H9 (cell line): ENCODE measurements at regions not wholly inside any gene's neighbourhood (a gene's known extent, or its start where the extent isn't known, plus 50 kb on each side); places are given as distances from the start of the nearest gene placed in this dataset.

ENCODE experiments used
- DNase-seq: peaks from one replicate; pipeline ENCODE4 v3.0.0-alpha.2; 2017
- H2AFZ ChIP-seq: one replicate; pipeline ENCODE4 v1.6.1; 2013; ENCODE audit warnings: mild to moderate bottlenecking, low read length, control low read depth, moderate library complexity
- H2AK5ac ChIP-seq: 2 replicates; pipeline ENCODE4 v1.6.1; 2013; ENCODE audit warnings: low read length, control low read depth, mixed read lengths; ENCODE audit not compliant: insufficient read length
- H2BK120ac ChIP-seq: one replicate; pipeline ENCODE4 v1.6.1; 2013; ENCODE audit warnings: low read depth, mild to moderate bottlenecking, low read length, control low read depth, inconsistent platforms; ENCODE audit not compliant: poor library complexity, severe bottlenecking
- H2BK12ac ChIP-seq: 2 replicates; pipeline ENCODE4 v1.6.1; 2013; ENCODE audit warnings: low read length, control low read depth, mixed read lengths, low read depth; ENCODE audit not compliant: insufficient read length
- H2BK15ac ChIP-seq: 2 replicates; pipeline ENCODE4 v1.6.1; 2013; ENCODE audit warnings: low read depth, low read length, control low read depth
- H2BK20ac ChIP-seq: one replicate; pipeline ENCODE4 v1.6.1; 2013; ENCODE audit warnings: low read depth, mild to moderate bottlenecking, low read length, control low read depth, inconsistent platforms; ENCODE audit not compliant: poor library complexity, severe bottlenecking
- H2BK5ac ChIP-seq: 2 replicates; pipeline ENCODE4 v1.6.1; 2013; ENCODE audit warnings: low read length, control low read depth, mixed read lengths; ENCODE audit not compliant: insufficient read length
- H3K14ac ChIP-seq: 2 replicates; pipeline ENCODE4 v1.6.1; 2013; ENCODE audit warnings: low read length, control low read depth; ENCODE audit not compliant: insufficient read depth
- H3K18ac ChIP-seq: 2 replicates; pipeline ENCODE4 v1.6.1; 2013; ENCODE audit warnings: low read depth, mild to moderate bottlenecking, mixed read lengths, low read length, control low read depth; ENCODE audit not compliant: insufficient read length
- H3K23ac ChIP-seq: 2 replicates; pipeline ENCODE4 v1.6.1; 2013; ENCODE audit warnings: low read length, control low read depth, mixed read lengths, low read depth; ENCODE audit not compliant: insufficient read length
- H3K23me2 ChIP-seq: 2 replicates; pipeline ENCODE4 v1.6.1; 2013; ENCODE audit warnings: low read depth, mild to moderate bottlenecking, mixed read lengths, low read length, control low read depth; ENCODE audit not compliant: insufficient read length, poor library complexity, severe bottlenecking
- H3K27ac ChIP-seq: 2 replicates; pipeline ENCODE4 v1.5.1; 2013; ENCODE audit warnings: low read length, control low read depth, mixed read lengths, low read depth; ENCODE audit not compliant: insufficient read length
- H3K27me3 ChIP-seq: 2 replicates; pipeline ENCODE4 v1.6.1; 2013; ENCODE audit warnings: low read length, control low read depth, inconsistent platforms; ENCODE audit not compliant: insufficient read depth
- H3K4ac ChIP-seq: 2 replicates; pipeline ENCODE4 v1.6.1; 2013; ENCODE audit warnings: low read depth, mild to moderate bottlenecking, control low read depth, inconsistent platforms, low read length, moderate library complexity
- H3K4me1 ChIP-seq: 2 replicates; pipeline ENCODE4 v1.6.1; 2013; ENCODE audit warnings: low read length, control low read depth, inconsistent platforms; ENCODE audit not compliant: insufficient read depth
- H3K4me2 ChIP-seq: 2 replicates; pipeline ENCODE4 v1.6.1; 2013; ENCODE audit warnings: low read length, control low read depth, mixed read lengths; ENCODE audit not compliant: insufficient read length, insufficient read depth
- H3K56ac ChIP-seq: 2 replicates; pipeline ENCODE4 v1.6.1; 2013; ENCODE audit warnings: low read depth, mild to moderate bottlenecking, mixed read lengths, low read length, control low read depth; ENCODE audit not compliant: insufficient read length
- H3K79me1 ChIP-seq: 2 replicates; pipeline ENCODE4 v1.6.1; 2013; ENCODE audit warnings: low read depth, mild to moderate bottlenecking, moderate library complexity, low read length, control low read depth, inconsistent platforms; ENCODE audit not compliant: insufficient read depth, poor library complexity, severe bottlenecking
- H3K79me2 ChIP-seq: 2 replicates; pipeline ENCODE4 v1.6.1; 2013; ENCODE audit warnings: low read length, control low read depth, inconsistent platforms; ENCODE audit not compliant: insufficient read depth
- H3K9ac ChIP-seq: 2 replicates; pipeline ENCODE4 v1.6.1; 2013; ENCODE audit warnings: low read length, control low read depth, mixed read lengths; ENCODE audit not compliant: insufficient read length; ENCODE audit errors: extremely low read depth
- H3K9me3 ChIP-seq: one replicate; pipeline ENCODE4 v1.6.1; 2013; ENCODE audit warnings: low read depth, low read length, inconsistent platforms; ENCODE audit not compliant: control insufficient read depth
- H3T11ph ChIP-seq: one replicate; pipeline ENCODE4 v1.6.1; 2013; ENCODE audit warnings: mild to moderate bottlenecking, low read length, control low read depth, inconsistent platforms
- H4K20me1 ChIP-seq: one replicate; pipeline ENCODE4 v1.6.1; 2013; ENCODE audit not compliant: control insufficient read depth, insufficient read length, insufficient read depth
- H4K5ac ChIP-seq: 2 replicates; pipeline ENCODE4 v1.6.1; 2013; ENCODE audit warnings: low read depth, mild to moderate bottlenecking, mixed read lengths, low read length, control low read depth; ENCODE audit not compliant: insufficient read length
- H4K8ac ChIP-seq: replicated peaks from 2 replicates; pipeline ENCODE4 v1.6.1; 2013; ENCODE audit warnings: low read length, control low read depth, mixed read lengths, low read depth; ENCODE audit not compliant: insufficient read length
- H4K91ac ChIP-seq: 2 replicates; pipeline ENCODE4 v1.6.1; 2013; ENCODE audit warnings: low read depth, mild to moderate bottlenecking, moderate library complexity, mixed read lengths, low read length, control low read depth; ENCODE audit not compliant: insufficient read length
- H3K27ac Mint-ChIP-seq, 3 experiments: 2 replicates in 2 of 3; 3 replicates in 1 of 3; pipeline ENCODE4 v1.8.0; 2020 to 2021; ENCODE audit warnings: mixed read lengths in 3 of 3, mild to moderate bottlenecking in 1 of 3, moderate library complexity in 1 of 3
- H3K27me3 Mint-ChIP-seq: 2 replicates; pipeline ENCODE4 v1.8.0; 2021; ENCODE audit warnings: low read depth, mild to moderate bottlenecking, moderate library complexity, mixed read lengths
- H3K36me3 Mint-ChIP-seq, 3 experiments: 2 replicates in 2 of 3; 3 replicates in 1 of 3; pipeline ENCODE4 v1.8.0; 2020 to 2021; ENCODE audit warnings: low read depth in 3 of 3, mixed read lengths in 3 of 3; ENCODE audit not compliant: insufficient read depth in 1 of 3
- H3K4me1 Mint-ChIP-seq, 2 experiments: 2 replicates each; pipeline ENCODE4 v1.8.0; 2020; ENCODE audit warnings: mixed read lengths in 2 of 2
- H3K4me3 Mint-ChIP-seq, 2 experiments: 2 replicates in 1 of 2; 3 replicates in 1 of 2; pipeline ENCODE4 v1.8.0; 2020 to 2021; ENCODE audit warnings: mild to moderate bottlenecking in 2 of 2, mixed read lengths in 2 of 2, moderate library complexity in 1 of 2
- H3K9me3 Mint-ChIP-seq, 2 experiments: 2 replicates in 1 of 2; 3 replicates in 1 of 2; pipeline ENCODE4 v1.8.0; 2020; ENCODE audit warnings: mild to moderate bottlenecking in 2 of 2, mixed read lengths in 2 of 2, moderate library complexity in 1 of 2
- WGBS: extraction: QIAGEN DNeasy Blood & Tissue Kit; methylation state at CpG from one replicate; pipeline ENCODE4 v1.1.7; 2013; ENCODE audit warnings: missing lambda C conversion rate, low lambda C conversion rate, mixed read lengths; ENCODE audit not compliant: insufficient read length; ENCODE audit errors: extremely low coverage; 5-methylcytosine and 5-hydroxymethylcytosine counted together
- TF ChIP-seq, protein P1 (sequence below): fragments of 200-600 bp; sonication (generic); conservative IDR thresholded peaks from 3 replicates; pipeline ENCODE4 v1.8.0; 2021; ENCODE audit warnings: antibody characterized with exemption, mild to moderate bottlenecking

DNA sequence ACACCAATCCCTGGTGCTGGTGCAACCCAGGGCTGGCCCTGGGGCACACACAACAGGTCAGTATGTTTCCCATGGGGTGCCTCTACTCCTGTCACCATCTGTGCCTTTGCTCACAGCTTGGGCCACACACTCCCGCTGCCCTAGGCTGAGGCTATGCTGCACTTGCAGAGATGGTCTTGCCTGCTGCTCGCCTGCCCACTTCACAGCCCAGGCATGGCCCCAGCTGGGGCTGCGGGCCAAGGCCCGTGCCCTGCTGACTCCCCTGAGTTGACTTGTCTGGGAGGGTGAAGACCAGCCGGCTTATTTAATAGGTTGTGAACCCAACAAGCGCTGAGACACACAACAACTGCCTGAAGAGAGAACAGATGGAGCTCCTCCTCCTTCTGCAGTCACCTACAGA is 184.1 kb downstream of the ZNF33B start:
- no peak overlapping the region for H4K5ac ChIP-seq
- H3K56ac ChIP-seq: no peak overlapping the region
- no peaks in the 10 kb centered on the region for H3K27me3 ChIP-seq
- H2BK120ac ChIP-seq: no peak overlapping the region
- peaks cover 2% of the 10 kb centered on the region; the same call in 1 of the 2 replicates for H3K27me3 Mint-ChIP-seq
- no peaks in the 10 kb centered on the region for H3K4me1 Mint-ChIP-seq
- no peaks in the 10 kb centered on the region for H4K20me1 ChIP-seq
- H3K79me2 ChIP-seq: no peaks in the 10 kb centered on the region; the same call in 1 of the 2 replicates
- H4K8ac ChIP-seq: no peak overlapping the region
- TF ChIP-seq, protein P1, sequence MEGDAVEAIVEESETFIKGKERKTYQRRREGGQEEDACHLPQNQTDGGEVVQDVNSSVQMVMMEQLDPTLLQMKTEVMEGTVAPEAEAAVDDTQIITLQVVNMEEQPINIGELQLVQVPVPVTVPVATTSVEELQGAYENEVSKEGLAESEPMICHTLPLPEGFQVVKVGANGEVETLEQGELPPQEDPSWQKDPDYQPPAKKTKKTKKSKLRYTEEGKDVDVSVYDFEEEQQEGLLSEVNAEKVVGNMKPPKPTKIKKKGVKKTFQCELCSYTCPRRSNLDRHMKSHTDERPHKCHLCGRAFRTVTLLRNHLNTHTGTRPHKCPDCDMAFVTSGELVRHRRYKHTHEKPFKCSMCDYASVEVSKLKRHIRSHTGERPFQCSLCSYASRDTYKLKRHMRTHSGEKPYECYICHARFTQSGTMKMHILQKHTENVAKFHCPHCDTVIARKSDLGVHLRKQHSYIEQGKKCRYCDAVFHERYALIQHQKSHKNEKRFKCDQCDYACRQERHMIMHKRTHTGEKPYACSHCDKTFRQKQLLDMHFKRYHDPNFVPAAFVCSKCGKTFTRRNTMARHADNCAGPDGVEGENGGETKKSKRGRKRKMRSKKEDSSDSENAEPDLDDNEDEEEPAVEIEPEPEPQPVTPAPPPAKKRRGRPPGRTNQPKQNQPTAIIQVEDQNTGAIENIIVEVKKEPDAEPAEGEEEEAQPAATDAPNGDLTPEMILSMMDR: no peak
- no peak overlapping the region for H2AFZ ChIP-seq
- H3K4me1 ChIP-seq: no peaks in the 10 kb centered on the region
- no peak overlapping the region for H3K9ac ChIP-seq
- DNase-seq: no peak
- no CpG with 5 or more reads among the region's 6 CpGs for WGBS
- no peaks in the 10 kb centered on the region for H3K79me1 ChIP-seq
- no peak overlapping the region for H2AK5ac ChIP-seq
- no peak overlapping the region for H4K91ac ChIP-seq
- H3K9me3 Mint-ChIP-seq: peaks cover 83 to 86% of the 10 kb centered on the region in 2 experiments
- no peak overlapping the region for H3K27ac Mint-ChIP-seq
- no peak overlapping the region for H3K4me3 Mint-ChIP-seq
- H3K9me3 ChIP-seq: peaks cover 52% of the 10 kb centered on the region
- no peak overlapping the region for H3K18ac ChIP-seq
- no peak overlapping the region for H3K4me2 ChIP-seq
- H3K14ac ChIP-seq: no peak overlapping the region
- no peak overlapping the region for H3K27ac ChIP-seq
- H2BK12ac ChIP-seq: no peak overlapping the region
- no peak overlapping the region for H2BK15ac ChIP-seq
- no peaks in the 10 kb centered on the region for H3K23me2 ChIP-seq
- H3T11ph ChIP-seq: no peak overlapping the region
- no peak overlapping the region for H3K4ac ChIP-seq
- no peak overlapping the region for H2BK5ac ChIP-seq
- H3K36me3 Mint-ChIP-seq: peaks cover 15 to 42% (median 16%) of the 10 kb centered on the region in 3 experiments; a peak in 6 of 7 replicates
- no peak overlapping the region for H2BK20ac ChIP-seq
- H3K23ac ChIP-seq: no peak overlapping the region
